CD8-positive, alpha-beta memory T cell (primary cell): ENCODE measurements at regions not wholly inside any gene's neighbourhood (a gene's known extent, or its start where the extent isn't known, plus 50 kb on each side); places are given as distances from the start of the nearest gene placed in this dataset.
A peak's percentile ranks its signal among the peaks of the same experiment; 100 is the strongest.
"Not testable (repeated sequence)": the region's sequence is repeated elsewhere in the genome, so short reads cannot be mapped to it uniquely, and the experiment has no call there.

ENCODE experiments used
- CTCF ChIA-PET: fragments of 350-600 bp; sonication (Branson Sonifier 250); formaldehyde crosslinking; loops from one replicate; lab custom pipeline; 2021; ENCODE audit warnings: antibody characterized with exemption; lab: Charles Lee
- POLR2A ChIA-PET: fragments of 350-600 bp; sonication (Branson Sonifier 250); formaldehyde crosslinking; loops from one replicate; lab custom pipeline; 2021; ENCODE audit warnings: antibody characterized with exemption; lab: Charles Lee
- DNase-seq, 5 donors: peaks; one replicate each; pipeline versions ENCODE4 v3.0.0 to v3.0.0-alpha.2; 2020 to 2022; ENCODE audit warnings: mixed read lengths in 1 of 5
- H3K27ac ChIP-seq: one replicate; pipeline ENCODE4 v1.7.0; 2013; ENCODE audit warnings: low read depth, mild to moderate bottlenecking, low read length, moderate library complexity
- H3K27me3 ChIP-seq: 2 replicates; pipeline ENCODE4 v1.7.0; 2013; ENCODE audit warnings: low read length, mild to moderate bottlenecking; ENCODE audit not compliant: insufficient read depth, poor library complexity, severe bottlenecking
- H3K36me3 ChIP-seq: 2 replicates; pipeline ENCODE4 v1.7.0; 2013; ENCODE audit warnings: mild to moderate bottlenecking, low read length, moderate library complexity; ENCODE audit not compliant: insufficient read depth
- H3K4me1 ChIP-seq: 2 replicates; pipeline ENCODE4 v1.7.0; 2013; ENCODE audit warnings: mild to moderate bottlenecking, low read length, moderate library complexity; ENCODE audit not compliant: insufficient read depth
- H3K4me3 ChIP-seq: 2 replicates; pipeline ENCODE4 v1.7.0; 2013; ENCODE audit warnings: mild to moderate bottlenecking, low read length
- H3K9me3 ChIP-seq: 2 replicates; pipeline ENCODE4 v1.7.0; 2013; ENCODE audit warnings: mild to moderate bottlenecking, low read length
- H3K27ac Mint-ChIP-seq, 8 donors: one replicate each; pipeline ENCODE4 v1.8.0; 2020 to 2021; ENCODE audit warnings: mixed read lengths in 8 of 8, mild to moderate bottlenecking in 6 of 8, inconsistent platforms in 3 of 8, moderate library complexity in 3 of 8
- H3K27me3 Mint-ChIP-seq, 2 donors: one replicate each; pipeline ENCODE4 v1.8.0; 2020 to 2021; ENCODE audit warnings: mixed read lengths in 2 of 2, mild to moderate bottlenecking in 1 of 2, moderate library complexity in 1 of 2
- H3K36me3 Mint-ChIP-seq, 3 donors: one replicate each; pipeline ENCODE4 v1.8.0; 2020 to 2021; ENCODE audit warnings: mixed read lengths in 3 of 3, inconsistent platforms in 1 of 3, mild to moderate bottlenecking in 1 of 3
- H3K4me1 Mint-ChIP-seq, 3 donors: one replicate each; pipeline ENCODE4 v1.8.0; 2020 to 2021; ENCODE audit warnings: mixed read lengths in 3 of 3, inconsistent platforms in 1 of 3, mild to moderate bottlenecking in 1 of 3
- H3K4me3 Mint-ChIP-seq, 7 donors: one replicate each; pipeline ENCODE4 v1.8.0; 2020 to 2021; ENCODE audit warnings: mixed read lengths in 7 of 7, mild to moderate bottlenecking in 6 of 7, moderate library complexity in 4 of 7, inconsistent platforms in 2 of 7
- H3K9me3 Mint-ChIP-seq, 5 donors: one replicate each; pipeline ENCODE4 v1.8.0; 2020 to 2022; ENCODE audit warnings: mixed read lengths in 5 of 5, mild to moderate bottlenecking in 3 of 5, moderate library complexity in 2 of 5, inconsistent platforms in 1 of 5

DNA sequence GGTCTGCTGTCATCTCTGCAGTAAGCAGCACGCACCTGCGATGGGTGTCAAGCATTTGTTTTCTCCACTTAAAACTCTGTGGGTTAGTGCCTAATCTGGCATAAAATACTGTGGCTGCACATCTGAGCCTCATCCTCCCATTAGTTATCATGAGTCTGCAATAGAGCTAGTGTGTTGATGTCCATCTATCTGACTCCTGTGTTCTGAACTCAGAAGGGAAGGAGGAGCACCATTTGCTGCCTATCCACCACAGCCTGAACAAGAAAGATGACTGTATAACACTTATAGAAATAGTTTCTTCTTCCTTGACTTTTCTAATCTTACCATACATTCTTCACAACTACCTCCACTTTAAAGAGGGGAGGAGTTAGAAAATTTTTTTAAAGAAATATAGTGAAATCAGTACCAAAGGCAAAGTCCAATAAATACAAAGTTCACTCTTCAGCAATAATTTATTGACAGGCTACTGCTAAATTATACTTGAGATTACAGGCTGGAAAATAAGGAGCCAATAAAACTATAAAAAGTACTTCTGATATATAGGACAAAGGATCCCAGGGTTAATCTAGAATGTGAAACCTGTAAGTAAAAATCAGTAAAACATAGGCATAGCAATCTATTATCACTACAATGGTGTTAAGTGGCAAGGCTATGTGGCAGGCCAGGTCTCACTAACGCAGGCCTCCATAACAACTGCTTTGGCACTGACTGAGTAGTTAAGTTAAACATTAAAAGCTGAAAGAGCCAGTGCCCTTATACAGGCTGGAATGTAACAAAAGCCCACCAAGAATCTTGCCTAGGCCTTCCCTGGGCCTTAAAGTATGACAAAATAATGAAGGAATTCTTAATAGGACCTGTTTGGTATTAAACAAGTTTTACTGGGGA, 70.2 kb downstream of the LGALS9C start:
- H3K4me1 ChIP-seq, H3K36me3 ChIP-seq, H3K4me3 ChIP-seq, POLR2A ChIA-PET, H3K27me3 Mint-ChIP-seq, H3K27me3 ChIP-seq, H3K4me3 Mint-ChIP-seq, H3K4me1 Mint-ChIP-seq, H3K27ac Mint-ChIP-seq, H3K36me3 Mint-ChIP-seq, H3K9me3 ChIP-seq, CTCF ChIA-PET, DNase-seq, H3K9me3 Mint-ChIP-seq, H3K27ac ChIP-seq: not testable (repeated sequence)

DNA sequence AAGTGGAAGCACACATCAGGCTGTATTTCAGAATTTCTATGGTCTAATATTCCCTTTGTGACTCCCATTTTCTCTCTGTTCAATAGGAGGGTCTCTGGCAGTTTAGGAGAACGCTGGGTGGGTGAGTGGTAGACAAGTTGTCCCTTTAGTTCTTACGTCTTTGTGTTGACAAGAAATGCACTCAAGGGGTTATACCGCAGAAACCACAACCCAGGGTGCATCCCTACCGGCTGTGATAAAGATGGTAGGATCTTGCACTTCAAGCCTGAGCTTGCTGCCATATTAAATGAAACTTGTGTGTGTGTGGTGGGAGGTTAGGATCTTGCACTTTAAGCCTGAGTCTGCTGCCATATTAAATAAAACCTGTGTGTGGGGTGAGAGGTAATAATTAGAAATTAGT, 80.5 kb downstream of the LGALS9C start:
- DNase-seq, POLR2A ChIA-PET: not testable (repeated sequence)

DNA sequence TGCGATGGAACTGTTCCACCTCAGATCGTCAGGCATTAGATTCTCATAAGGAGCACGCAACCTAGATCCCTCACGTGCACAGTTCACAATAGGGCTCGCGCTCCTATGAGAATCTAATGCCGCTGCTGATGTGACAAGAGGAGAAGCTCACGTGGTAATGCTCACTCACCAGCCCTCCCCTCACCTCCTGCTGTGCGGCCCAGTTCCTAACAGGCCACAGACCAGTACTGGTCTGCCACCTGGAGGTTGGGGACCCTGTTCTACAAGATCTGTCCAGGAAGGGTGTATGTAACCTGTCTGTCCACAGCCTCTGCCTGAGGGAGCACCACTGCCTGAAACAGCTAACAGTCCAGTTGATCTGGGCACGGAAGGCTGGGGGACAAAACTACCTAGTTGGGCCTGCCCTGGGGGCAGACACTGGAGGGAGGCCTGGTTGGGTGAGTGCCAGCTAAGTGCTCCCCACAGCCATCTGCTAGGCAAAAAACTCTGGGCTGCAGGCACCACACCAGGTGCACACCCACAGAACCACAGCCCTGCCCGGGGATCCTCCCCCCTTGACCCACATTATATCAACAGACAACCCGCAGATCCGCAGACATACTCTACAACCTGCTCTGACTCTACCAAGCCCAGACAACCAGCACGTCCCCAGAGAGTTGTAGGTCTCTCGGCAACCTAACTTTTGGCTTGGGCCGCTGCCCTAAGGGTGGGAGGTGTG, 80.7 kb downstream of the TBC1D28 start:
- H3K27me3 ChIP-seq, H3K4me1 ChIP-seq, H3K9me3 Mint-ChIP-seq, H3K36me3 Mint-ChIP-seq, POLR2A ChIA-PET, H3K27ac ChIP-seq, H3K36me3 ChIP-seq, H3K9me3 ChIP-seq, H3K27me3 Mint-ChIP-seq, CTCF ChIA-PET, H3K4me3 ChIP-seq: not testable (repeated sequence)
- Mint-ChIP-seq H3K4me3 (peak overlapping the region; percentile 2 to 79 (median 68)), H3K27ac (peak overlapping the region; percentile 32 to 97 (median 88)), H3K4me1 (peaks cover 12 to 13% (median 12%) of the 10 kb centered on the region in 3 donors)
- peak; percentile 3 to 71 (median 49) for DNase-seq

More for the DNA sequence above, 80.5 kb downstream of the LGALS9C start:
- H3K9me3 Mint-ChIP-seq, H3K27me3 ChIP-seq, H3K27ac Mint-ChIP-seq, H3K4me3 ChIP-seq, H3K9me3 ChIP-seq, H3K27me3 Mint-ChIP-seq, H3K36me3 Mint-ChIP-seq, CTCF ChIA-PET, H3K4me1 Mint-ChIP-seq, H3K4me1 ChIP-seq, H3K27ac ChIP-seq, H3K4me3 Mint-ChIP-seq, H3K36me3 ChIP-seq: not testable (repeated sequence)

DNA sequence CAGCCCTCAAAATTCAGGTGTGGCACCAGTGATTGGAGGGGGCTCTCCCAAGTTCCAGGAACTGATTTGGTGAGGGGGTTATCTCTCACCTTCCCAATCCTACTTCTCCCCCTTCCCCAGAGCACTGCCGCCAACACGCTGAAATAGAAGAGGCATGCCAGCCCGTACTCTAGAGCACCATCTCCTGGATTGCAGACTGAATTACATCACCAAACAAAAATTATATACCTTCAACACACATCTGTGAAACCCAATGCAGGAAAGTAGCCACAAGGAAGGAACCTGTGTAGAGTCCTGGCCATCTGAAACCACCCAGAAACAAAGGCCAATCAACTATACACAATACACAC, 80.1 kb downstream of the TBC1D28 start:
- H3K4me1 ChIP-seq, H3K27me3 Mint-ChIP-seq, H3K36me3 Mint-ChIP-seq, H3K27me3 ChIP-seq, H3K27ac ChIP-seq, CTCF ChIA-PET, POLR2A ChIA-PET, H3K9me3 ChIP-seq, H3K9me3 Mint-ChIP-seq, H3K36me3 ChIP-seq, H3K4me3 ChIP-seq: not testable (repeated sequence)
- peak; percentile 3 to 62 (median 48) for DNase-seq
- H3K4me1 Mint-ChIP-seq = peaks cover 12 to 13% (median 12%) of the 10 kb centered on the region in 3 donors
- H3K4me3 Mint-ChIP-seq = peak overlapping the region; percentile 2 to 74 (median 53)
- H3K27ac Mint-ChIP-seq = peak overlapping the region; percentile 32 to 97 (median 88)

DNA sequence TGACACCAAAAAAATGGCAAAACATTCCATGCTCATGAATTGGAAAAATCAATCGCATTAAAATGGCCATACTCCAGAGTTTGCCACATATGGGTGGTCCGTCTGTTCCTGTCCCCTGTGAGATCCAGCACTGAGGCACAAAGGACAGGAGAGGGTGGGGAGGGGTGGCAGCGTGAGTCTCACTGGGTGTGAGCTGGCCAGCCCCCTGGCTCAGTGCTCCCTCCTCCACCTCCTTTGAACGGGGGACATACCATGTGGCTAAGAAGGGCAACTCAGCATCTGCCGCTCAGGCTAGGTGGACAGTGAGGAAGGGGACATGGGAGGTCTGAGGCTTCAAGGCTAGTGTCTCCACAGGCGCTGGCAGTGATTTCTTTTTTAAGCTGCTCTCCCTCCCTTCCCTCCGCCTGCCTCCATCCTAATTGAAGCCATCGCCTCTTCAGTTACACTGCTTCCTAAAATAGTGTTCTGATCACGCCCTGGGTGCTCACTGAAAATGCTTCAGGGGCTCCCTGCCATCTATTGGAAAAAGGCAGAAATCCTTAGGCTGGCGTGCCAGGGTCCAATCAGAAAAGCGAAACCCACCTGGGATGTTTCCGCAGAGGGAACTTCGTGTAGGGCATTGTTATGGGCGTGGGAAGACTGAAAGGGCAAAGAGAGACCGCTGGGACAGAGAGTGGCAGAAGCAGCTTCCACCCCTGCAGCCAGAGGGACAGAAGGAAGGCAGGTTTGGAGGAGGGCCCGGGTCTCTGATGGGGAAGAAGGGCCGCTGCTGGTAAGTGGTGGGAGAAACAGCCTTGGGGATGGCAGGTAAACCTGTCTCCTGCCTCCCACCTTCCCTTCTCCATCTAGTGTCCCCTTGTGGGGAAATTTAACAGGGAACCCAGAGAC, 75.8 kb downstream of the TBC1D28 start:
- H3K4me3 ChIP-seq, H3K4me1 ChIP-seq, CTCF ChIA-PET, DNase-seq, H3K27me3 ChIP-seq, H3K9me3 ChIP-seq, H3K27me3 Mint-ChIP-seq, POLR2A ChIA-PET, H3K27ac ChIP-seq, H3K9me3 Mint-ChIP-seq, H3K36me3 ChIP-seq, H3K4me3 Mint-ChIP-seq: not testable (repeated sequence)
- H3K4me1 Mint-ChIP-seq = peaks cover 10 to 12% (median 11%) of the 10 kb centered on the region in 3 donors
- peaks cover 3 to 12% (median 8%) of the 10 kb centered on the region in 3 donors for H3K36me3 Mint-ChIP-seq
- H3K27ac Mint-ChIP-seq = peak overlapping the region in 1 of 8 donors; percentile 43

DNA sequence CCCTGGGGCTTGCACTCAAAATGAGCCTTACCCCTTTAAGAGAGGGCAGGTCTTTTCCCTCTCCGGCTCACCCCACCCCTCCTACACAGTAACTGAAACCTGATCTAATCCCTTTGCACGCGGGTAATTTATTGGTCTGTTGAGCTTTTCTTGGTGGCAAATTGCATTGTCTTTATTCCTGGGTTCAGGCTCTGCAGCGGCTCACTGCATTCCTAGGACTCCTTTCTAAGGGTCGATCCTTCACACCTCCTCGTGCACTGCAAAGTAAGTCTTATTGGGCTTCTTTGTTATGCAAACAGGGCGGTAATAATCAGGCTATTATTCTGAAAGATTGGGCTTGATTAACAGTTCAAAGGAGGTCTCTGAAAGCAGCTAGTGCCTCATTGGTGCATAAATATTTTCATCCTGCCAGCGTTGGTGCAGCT, 74.7 kb downstream of the TBC1D28 start:
- H3K4me3 ChIP-seq, H3K4me3 Mint-ChIP-seq, H3K27me3 ChIP-seq, H3K27ac ChIP-seq, H3K9me3 Mint-ChIP-seq, DNase-seq, H3K4me1 ChIP-seq, CTCF ChIA-PET, H3K27me3 Mint-ChIP-seq, H3K36me3 ChIP-seq, H3K27ac Mint-ChIP-seq, POLR2A ChIA-PET, H3K4me1 Mint-ChIP-seq, H3K9me3 ChIP-seq: not testable (repeated sequence)
- H3K36me3 Mint-ChIP-seq = peaks cover 3 to 13% (median 8%) of the 10 kb centered on the region in 3 donors

DNA sequence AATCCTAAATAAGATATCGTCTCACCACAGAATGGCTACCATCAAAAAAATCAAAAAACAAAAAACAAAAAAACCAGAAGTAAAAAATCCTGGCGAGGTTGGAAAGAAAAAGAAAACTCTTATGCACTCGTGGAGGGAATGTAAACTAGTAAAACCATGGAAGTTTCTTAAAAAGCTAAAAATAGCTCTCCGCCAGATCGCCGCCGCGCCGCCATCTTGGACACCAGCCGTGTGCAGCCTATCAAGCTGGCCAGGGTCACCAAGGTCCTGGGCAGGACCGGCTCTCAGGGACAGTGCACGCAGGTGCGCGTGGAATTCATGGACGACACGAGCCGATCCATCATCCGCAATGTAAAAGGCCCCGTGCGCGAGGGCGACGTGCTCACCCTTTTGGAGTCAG, 71.7 kb downstream of the TBC1D28 start:
- CTCF ChIA-PET, H3K36me3 ChIP-seq, H3K9me3 Mint-ChIP-seq, H3K27ac Mint-ChIP-seq, H3K27me3 Mint-ChIP-seq, H3K4me3 Mint-ChIP-seq, H3K27ac ChIP-seq, H3K4me1 ChIP-seq, POLR2A ChIA-PET, H3K4me3 ChIP-seq, H3K4me1 Mint-ChIP-seq, H3K9me3 ChIP-seq, DNase-seq, H3K27me3 ChIP-seq: not testable (repeated sequence)
- peaks cover 3 to 13% (median 8%) of the 10 kb centered on the region in 3 donors for H3K36me3 Mint-ChIP-seq

DNA sequence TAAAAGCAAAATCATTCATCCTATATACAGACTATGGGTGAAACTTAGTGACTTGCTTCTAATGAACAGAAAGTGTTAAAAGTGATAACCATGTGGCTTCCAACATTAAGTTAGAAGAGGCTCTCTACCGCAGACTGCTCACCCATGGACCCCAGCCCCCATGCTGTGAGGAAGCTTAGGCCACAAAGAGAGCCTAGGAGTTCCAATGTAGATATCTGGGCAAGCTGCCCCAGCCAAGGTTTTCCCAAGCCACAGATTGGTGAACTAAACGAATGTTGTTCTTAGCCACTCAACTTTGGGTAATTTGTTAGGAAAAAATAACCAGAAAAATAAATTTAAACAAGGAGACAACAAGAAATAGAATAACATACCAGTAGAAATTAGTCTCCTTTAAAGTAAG, 70.1 kb downstream of the TBC1D28 start:
- CTCF ChIA-PET, H3K4me3 Mint-ChIP-seq: not testable (repeated sequence)

More for the DNA sequence above, 70.1 kb downstream of the TBC1D28 start:
- H3K9me3 Mint-ChIP-seq, H3K27me3 Mint-ChIP-seq, DNase-seq, H3K36me3 ChIP-seq, H3K27me3 ChIP-seq, H3K27ac Mint-ChIP-seq, H3K4me1 Mint-ChIP-seq, H3K9me3 ChIP-seq, POLR2A ChIA-PET, H3K4me1 ChIP-seq, H3K4me3 ChIP-seq, H3K27ac ChIP-seq: not testable (repeated sequence)
- peaks cover 3 to 11% (median 8%) of the 10 kb centered on the region in 3 donors for H3K36me3 Mint-ChIP-seq
